ENCODE measurements at regions not wholly inside any gene's neighbourhood (a gene's known extent, or its start where the extent isn't known, plus 50 kb on each side); places are given as distances from the start of the nearest gene placed in this dataset.
"Not testable (repeated sequence)": the region's sequence is repeated elsewhere in the genome, so short reads cannot be mapped to it uniquely, and the experiment has no call there.

DNA sequence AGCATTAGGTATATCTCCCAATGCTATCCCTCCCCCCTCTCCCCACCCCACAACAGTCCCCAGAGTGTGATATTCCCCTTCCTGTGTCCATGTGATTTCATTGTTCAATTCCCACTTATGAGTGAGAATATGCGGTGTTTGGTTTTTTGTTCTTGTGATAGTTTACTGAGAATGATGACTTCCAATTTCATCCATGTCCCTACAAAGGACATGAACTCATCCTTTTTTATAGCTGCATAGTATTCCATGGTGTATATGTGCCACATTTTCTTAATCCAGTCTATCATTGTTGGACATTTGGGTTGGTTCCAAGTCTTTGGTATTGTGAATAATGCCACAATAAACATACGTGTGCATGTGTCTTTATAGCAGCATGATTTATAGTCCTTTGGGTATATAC lies 194.6 kb upstream of the WSB1 start:
- not testable (repeated sequence) for DNase-seq

- DNase-seq = not testable (repeated sequence)
Measured at GRCh38 chr17:27104605-27105221, 189.2 kb upstream of the WSB1 start.

DNA sequence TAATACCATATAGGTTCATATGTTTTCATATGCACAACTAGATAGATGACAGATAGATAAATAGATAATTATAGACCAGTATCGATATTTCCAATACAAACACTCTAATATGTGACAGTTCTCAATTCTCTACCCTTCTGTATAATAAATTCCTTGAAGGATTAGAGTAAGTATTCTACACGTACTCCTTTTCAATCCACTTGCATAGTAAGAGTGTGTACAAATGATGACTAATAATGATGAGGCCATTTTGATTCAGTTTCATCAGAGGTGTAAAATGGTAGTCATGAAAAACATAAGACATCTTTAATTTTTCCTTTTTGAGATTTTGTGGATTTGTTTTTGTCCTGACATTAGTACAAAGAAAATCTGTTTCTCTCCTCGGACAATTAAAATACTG lies 188.3 kb upstream of the WSB1 start:
- DNase-seq = no peak

- DNase-seq = no peak
Measured at GRCh38 chr17:27106347-27106981, 187.4 kb upstream of the WSB1 start.

- no peak for DNase-seq
Measured at GRCh38 chr17:27106982-27107360, 186.9 kb upstream of the WSB1 start.

- not testable (repeated sequence) for DNase-seq
Measured at GRCh38 chr17:27107386-27108328, 186.3 kb upstream of the WSB1 start.

GRCh38 chr17:27109346-27109745 lies 184.6 kb upstream of the WSB1 start:
- DNase-seq = no peak

DNA sequence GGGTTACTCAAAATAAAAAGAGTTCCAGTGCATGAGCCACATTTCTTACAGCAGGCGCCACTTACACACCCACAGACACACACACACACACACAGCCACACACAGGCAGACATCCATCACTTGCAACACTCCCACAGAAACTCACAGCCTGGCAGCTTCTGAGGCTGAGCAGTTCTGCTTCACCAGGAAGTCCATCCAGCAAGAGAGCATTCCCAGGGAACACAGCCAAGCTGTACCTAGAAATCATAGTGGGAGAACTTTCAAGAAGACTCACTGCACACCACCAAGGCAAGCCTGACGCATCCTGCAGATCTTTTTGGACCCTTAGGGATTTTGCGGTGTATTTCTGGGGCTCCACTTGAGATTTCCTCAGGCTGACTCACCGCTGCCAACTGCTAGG lies 140.9 kb upstream of the WSB1 start:
- DNase-seq = no peak

DNA sequence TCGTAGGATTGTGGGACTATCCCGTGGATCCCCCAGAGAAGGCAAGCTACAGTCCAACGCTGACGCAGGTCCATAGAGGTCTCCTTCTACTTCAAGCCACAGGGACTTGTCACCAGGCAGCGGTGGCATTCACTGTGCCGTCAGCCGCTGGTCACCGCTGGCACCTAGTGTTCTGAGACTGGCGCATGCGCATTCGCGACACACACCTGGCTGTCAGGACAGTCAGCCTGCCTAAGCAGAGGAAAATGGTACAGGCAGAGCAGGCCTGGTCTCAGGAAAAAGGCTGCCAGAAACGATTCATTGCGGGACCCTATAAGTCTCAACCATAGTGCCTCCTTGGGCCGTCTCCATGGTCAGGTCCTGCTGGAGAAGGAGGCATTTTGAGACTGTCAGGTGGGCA lies 138.0 kb upstream of the WSB1 start:
- DNase-seq = no peak

DNA sequence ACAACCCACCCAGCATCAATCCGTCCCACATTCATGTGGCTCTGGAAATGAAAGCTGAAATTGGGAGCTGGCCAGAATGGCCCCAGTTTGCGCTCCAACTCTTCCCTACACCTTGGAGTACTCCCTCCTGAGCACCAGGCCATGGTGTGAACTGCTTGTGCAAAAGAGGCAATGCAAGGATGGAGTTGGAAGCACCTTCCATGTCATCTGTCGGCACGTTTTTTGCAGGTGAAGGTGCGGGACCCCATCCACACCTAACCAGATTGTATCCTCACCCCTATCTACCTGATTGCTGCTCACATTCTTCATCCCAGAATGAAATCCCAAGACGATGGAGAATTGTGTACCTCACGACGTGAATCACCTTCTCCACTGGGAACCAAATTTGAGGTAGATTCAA lies 136.6 kb upstream of the WSB1 start:
- DNase-seq = no peak

- no peak for DNase-seq
Measured at GRCh38 chr17:27157898-27158297, 136.0 kb upstream of the WSB1 start.

DNA sequence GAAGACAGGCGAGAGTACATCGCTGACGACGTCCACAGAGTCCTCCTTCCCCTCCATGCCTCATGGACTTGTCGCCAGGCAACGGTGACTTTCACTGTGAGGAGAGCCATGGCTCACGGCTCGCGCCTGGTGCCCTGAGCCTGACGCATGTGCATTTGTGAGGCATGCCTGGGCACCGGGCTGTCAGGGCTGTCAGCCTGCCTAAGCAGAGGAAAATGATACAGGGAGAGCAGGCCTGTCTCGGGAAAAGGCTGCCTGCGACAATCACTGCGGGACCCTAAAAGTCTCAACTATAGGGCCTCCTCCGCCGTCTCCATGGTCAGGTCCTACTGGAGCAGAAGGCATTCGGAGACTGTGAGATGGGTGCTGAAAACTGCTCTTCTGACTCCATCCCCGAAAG lies 135.5 kb upstream of the WSB1 start:
- no peak for DNase-seq

DNA sequence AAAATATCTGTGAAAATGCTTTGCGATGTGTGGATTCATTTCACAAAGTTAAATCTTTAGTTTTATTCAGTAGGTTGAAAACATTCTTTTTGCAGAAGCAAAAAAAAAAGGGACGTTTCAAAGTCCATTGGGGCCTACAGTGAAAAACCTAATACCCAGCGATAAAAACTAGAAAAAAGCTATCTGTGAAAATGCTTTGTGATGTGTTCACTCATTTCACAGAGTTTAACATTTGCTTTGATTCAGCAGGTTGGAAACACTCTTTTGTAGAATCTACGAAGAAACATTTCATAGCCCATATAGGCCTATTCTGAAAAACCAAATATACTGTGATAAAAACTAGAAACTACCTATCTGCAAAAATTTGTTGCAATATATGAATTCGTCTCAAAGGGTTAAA lies 113.6 kb upstream of the WSB1 start:
- DNase-seq = no peak

- DNase-seq = not testable (repeated sequence)
Measured at GRCh38 chr17:27181379-27181925, 112.5 kb upstream of the WSB1 start.

GRCh38 chr17:27181935-27182334 lies 112.0 kb upstream of the WSB1 start:
- no peak for DNase-seq

- not testable (repeated sequence) for DNase-seq
Measured at GRCh38 chr17:27197505-27197904, 96.4 kb upstream of the WSB1 start.

GRCh38 chr17:27199948-27200347 lies 94.0 kb upstream of the WSB1 start:
- no peak for DNase-seq

- no peak for DNase-seq
Measured at GRCh38 chr17:27200476-27200875, 93.4 kb upstream of the WSB1 start.

DNA sequence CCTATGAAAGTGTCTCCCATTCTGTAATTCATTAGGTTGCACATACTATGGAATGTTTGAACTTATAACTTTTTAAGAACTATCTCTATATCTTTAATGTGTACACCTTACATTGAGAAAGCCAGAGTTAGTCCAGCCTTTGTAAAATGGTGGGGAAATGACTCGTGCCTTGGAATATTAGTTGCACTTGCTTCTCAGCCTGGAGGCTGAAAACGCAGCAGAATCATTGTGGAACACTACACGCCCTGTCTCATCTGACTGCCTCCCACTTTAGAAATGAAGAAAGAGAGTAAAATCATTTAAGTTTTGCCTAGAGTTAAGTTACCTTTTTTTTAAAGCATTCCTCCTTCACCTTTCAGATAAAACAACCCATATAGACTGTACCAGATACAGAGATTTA lies 90.7 kb upstream of the WSB1 start:
- DNase-seq = no peak

DNA sequence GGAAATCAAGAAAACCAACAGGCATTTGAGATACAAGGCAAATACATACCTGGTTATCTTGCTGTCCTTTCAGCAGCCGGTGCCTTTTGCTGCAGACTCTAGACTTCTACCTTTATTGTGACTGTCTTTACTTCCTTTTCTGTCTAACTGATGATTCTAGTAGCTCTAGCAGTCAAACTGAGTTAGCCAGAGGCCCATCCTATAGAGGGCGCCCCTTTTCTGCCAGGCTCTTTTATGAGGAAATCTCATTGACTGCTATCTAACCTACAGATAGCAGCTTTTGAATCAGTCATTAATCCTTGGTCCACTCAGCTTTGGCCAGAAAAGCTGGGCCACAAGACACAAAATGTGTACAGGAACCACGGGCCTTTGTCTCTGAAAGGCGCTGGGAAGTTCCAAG lies 87.5 kb upstream of the WSB1 start:
- no peak for DNase-seq

DNA sequence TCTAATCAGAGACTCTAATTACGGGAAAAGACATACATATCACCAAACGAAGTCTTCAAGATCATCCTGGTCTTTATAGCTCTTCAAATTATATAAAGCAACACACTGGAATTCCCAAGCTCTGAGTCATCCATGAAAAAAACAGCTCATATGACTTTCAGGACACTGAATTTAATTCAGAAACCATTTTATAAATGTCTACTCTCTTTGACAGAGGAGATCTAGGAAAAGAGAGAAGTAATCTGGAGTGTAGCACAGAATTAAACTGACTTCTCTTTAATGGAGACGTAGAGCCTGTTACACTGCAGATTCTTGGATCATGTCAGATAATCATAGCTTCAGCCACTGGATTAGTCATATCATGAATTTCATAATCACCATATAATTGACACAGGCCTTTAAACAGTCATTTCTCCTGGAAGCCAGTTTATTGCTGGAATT lies 86.8 kb upstream of the WSB1 start:
- no peak for DNase-seq

GRCh38 chr17:27208370-27208769 lies 85.5 kb upstream of the WSB1 start:
- not testable (repeated sequence) for DNase-seq

DNA sequence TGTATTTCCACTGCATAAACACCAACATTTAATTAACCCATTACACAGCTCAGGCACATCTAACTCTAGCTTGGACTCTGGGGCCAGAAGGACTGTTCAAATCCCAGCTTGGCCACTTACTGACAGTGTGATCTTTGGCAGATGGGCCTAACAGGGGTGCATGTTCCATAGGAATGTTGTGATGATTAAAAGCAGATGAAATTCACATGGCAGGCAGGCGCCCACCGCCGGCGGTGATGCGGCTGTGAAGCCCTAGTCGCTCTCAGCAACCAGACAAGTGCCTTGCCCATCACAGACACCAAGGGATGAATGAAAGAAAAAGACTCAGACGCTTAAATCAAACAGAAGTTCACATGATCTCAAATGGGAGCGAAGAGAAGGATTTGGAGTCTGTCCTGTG lies 84.6 kb upstream of the WSB1 start:
- DNase-seq = no peak

- not testable (repeated sequence) for DNase-seq
Measured at GRCh38 chr17:27210809-27211208, 83.1 kb upstream of the WSB1 start.

Measured in SIG-M5 (cell line).